HG02884 (cell line): ENCODE measurements at regions not wholly inside any gene's neighbourhood (a gene's known extent, or its start where the extent isn't known, plus 50 kb on each side); places are given as distances from the start of the nearest gene placed in this dataset.

ENCODE experiments used
- ATAC-seq: cut with Tn5 transposase; IDR thresholded peaks from one replicate; pipeline ENCODE4 v1.9.1; 2021; ENCODE audit warnings: mild to moderate bottlenecking, moderate library complexity; ENCODE audit not compliant: unreplicated experiment

DNA sequence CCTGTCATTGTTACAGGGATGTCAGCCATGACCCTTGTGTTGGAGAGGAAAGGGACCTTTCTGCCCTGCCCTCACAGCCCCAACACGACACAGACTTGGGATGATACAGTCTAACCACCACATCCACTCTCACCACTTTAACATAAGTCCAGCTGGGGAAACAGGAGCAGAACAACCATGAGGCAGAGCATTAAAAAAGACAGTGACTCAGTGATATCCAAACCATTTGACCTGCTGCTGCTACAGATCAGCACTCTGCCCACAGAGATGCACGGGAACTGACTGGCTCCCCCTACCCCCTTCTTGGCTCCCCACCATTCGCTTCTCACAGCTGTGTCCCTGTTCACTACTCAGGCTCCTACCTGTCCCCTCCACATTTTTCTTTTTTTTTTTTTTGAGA lies 458.6 kb downstream of the ZNF608 start:
- no peak for ATAC-seq

DNA sequence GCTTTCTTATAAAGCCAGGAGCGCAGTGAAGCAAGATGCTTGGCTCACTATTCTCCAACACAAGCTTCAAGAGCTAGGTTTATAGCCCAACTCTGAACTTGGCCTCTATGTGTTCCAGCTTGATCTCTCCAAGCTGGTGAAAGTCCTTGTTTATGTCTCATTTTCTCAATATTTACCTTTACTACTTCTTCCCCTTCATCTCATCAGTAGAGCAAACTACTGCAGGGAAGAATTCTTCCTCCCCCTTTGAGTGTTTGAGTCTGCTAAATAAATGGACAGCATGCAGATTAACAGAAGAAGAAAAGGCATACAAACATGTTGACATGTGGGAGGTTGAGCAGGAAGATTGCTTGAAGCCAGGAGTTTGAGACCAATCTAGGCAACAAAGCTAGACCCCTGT lies 460.7 kb downstream of the ZNF608 start:
- no peak for ATAC-seq

GRCh38 chr5:124285071-124285470 lies 461.4 kb downstream of the ZNF608 start:
- no peak for ATAC-seq

DNA sequence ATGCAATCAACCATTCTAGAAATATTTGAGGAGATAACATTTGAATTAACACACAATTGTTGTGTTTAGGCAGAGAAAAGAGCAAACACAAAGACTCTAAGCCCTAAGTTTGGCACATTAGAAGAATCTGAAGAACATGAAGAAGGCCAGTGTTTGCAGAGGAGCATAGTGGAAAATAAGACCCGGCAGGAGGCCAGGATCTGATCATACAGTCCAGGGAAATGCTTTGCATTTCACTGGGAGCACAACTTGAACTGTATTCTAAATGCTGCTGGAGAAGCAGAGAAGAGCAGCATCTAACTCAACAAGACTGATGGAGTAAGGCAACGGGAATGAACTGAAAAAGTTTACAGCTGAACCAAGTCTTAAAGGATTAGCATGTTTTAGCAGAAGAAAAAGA lies 463.4 kb downstream of the ZNF608 start:
- no peak for ATAC-seq

DNA sequence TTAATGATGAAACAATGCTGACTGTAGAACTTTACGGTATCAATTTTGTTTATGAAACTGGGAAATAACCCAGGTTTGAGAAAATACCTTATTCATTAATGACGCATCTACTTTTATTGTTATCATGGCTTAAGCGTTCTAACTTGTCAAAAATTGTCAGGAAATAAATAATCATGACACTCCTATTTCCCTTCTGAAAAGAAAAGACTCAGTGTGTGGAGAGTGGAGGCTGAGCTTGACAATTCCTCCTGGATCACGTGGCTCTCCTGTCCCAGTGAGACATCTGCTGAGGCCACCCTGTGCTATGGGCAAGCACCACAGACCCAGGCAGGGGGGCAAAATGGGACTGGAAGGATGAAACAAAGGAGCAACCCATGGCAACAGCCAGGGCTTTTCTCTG lies 466.4 kb downstream of the ZNF608 start:
- ATAC-seq: no peak

GRCh38 chr5:124279146-124279876 lies 467.1 kb downstream of the ZNF608 start:
- no peak for ATAC-seq

GRCh38 chr5:124278636-124279035 lies 467.8 kb downstream of the ZNF608 start:
- ATAC-seq: no peak

DNA sequence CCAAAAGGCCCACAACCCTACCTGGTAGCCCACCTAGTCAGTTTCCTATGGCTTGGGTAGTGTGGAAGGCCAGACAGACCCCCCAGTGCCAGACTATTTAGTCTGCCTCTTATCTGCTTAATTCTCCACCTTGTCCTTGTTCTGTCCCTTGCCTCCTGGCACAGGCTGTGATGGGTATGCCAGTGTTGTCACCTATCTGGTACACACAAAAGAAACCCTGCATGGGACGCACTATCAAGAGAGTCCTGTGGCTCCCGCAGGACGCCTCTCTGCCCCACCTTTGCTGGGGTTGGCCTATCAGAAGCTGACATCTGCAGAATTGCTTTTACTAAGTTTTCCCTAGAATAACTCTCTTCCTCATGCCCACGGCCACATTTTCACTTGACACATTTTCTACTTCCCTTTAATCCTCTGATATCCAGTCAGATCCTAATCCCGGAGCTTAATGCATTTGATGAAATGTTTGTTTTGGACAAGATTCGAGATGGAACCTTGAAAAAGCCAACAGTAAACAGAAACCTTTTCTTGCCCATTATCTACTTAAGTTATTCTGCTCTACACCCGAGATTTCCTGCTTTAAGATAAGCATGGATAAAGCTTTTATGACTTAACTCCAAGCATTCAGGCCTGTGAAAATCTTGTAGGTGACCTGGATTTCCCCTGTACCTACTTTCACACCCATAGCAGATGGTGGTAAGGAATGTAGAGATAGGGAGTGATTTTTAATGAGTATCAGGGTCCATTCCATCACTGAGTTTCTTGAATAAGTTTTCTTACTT lies 468.5 kb downstream of the ZNF608 start:
- no peak for ATAC-seq

DNA sequence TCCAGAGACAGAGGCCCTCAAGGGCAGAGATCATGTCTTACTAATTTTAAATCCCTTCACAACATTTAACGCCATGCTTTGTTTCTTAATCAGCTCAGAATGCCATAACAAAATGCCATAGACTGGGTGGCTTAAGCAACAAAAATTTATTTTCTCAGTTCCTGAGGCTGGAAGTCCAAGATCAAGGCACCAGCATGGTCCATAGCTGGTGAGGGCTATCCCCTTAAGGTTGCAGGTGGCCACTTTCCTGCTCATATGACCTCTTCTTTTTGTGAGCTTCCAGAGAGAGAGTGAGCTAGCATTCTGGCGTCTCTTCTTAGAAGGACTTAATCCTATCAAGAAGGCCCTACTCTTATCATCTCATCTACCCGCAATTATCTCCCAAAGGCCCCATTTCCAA lies 470.3 kb downstream of the ZNF608 start:
- ATAC-seq: no peak

DNA sequence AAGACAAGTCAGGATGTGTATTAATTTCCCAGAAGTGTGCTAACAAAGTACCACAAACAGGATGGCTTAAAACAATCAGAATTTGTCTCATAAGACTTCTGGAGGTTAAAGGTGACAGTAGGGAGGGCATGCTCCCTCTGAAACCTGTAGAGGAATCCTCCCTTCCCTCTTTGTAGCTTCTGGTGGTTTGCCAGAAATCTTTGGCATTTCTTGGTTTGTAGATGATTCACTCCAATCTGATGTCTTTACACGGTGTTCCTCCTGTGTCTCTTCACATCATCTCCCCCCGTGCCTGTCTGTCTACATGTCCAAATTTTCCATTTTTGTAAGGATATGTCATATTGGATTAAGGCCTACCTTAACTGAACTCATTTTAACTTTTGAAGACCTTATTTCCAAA lies 471.5 kb downstream of the ZNF608 start:
- no peak for ATAC-seq

- ATAC-seq: no peak
These were observed 481.9 kb downstream of the ZNF608 start for GRCh38 chr5:124264499-124264898.

DNA sequence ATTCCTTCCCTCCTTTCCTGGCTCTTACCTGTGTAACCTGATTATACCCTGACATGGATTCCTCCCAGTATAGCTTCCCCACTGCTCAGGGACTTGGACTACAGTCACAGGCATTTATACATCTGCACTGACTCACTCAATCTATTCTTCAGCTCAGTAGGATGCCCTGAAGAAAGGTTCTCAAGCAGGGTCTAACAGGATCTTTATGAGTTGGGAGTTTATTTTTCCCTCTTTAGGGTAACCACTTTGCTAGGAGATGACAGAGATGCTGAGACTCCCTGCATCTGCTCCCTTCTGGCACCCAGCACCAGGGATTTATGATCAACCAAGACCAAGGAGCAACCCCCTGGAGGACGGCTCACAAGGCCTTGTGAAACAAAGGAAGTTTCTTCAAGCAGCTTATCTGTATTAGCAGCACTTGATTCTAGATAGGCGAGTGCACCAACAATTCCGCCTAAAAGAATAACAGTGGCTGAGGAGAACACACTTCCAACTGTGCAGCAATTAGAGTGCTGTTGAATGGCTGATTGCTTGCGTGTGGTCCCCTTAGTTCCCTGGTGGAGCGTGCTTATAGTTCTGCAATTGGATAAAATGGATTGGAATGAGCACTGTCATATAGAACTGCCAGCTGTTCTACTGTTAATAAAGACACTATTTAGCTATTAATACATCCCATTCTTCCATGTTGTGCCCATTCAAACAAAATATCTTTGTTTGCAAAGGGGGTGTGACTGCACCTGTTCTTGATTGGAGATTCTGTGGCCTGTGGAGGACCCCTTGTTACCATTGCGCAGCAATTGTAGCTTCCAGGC lies 482.6 kb downstream of the ZNF608 start:
- no peak for ATAC-seq

DNA sequence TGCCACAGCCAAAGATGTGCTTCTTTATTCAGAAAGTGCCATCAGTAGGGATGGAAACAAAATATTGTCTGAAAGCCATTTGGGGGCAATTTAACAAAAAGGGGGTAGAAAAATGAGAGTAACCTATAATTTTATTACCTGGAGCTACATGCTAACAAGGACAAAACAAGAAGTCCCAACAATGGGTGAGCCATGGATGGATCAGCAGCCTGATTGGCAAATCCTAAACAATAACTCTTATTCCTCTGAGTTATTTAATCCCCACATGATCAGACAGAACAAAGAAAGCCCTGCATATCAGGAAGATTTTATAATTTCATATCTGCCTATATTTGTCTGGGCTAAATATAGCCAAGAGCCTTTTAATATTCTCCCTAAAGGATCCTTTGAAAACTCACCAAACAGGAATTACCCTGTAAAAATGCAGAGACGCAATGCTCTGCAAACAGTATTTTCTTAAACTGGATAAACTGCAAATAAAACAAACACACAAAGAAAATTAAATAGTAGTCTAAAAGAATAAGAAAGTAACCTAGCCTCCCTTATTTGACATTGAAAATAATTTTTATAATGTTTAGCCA lies 483.4 kb downstream of the ZNF608 start:
- ATAC-seq: no peak

GRCh38 chr5:124262470-124262869 lies 484.0 kb downstream of the ZNF608 start:
- no peak for ATAC-seq

GRCh38 chr5:124261848-124262247 lies 484.6 kb downstream of the ZNF608 start:
- no peak for ATAC-seq

- ATAC-seq: no peak
These were observed 485.4 kb downstream of the ZNF608 start for GRCh38 chr5:124260921-124261515.

- ATAC-seq: no peak
These were observed 487.4 kb downstream of the ZNF608 start for GRCh38 chr5:124259017-124259416.

DNA sequence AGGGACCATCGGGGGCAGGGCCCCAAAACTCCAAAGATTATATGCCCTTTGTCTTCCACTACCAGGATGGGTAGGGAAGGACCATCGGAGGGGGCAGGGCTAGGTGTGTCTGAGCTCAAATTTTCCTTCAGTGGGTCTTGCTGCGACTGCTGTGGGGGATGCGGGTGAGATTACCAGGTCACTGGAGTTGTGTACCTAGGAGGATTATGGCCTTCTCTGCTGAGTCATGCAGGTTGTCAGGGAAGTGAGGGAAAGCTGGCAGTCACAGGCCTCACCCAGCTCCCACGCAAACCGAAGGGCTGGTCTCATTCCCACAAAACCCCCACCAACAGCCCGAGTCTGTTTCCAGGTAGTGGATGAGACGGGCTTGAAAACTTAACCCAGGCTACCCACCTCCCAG lies 489.4 kb downstream of the ZNF608 start:
- no peak for ATAC-seq

- ATAC-seq: no peak
These were observed 493.1 kb downstream of the ZNF608 start for GRCh38 chr5:124253203-124253810.

GRCh38 chr5:124252747-124253146 lies 493.7 kb downstream of the ZNF608 start:
- no peak for ATAC-seq
